ENCODE measurements at regions not wholly inside any gene's neighbourhood (a gene's known extent, or its start where the extent isn't known, plus 50 kb on each side); places are given as distances from the start of the nearest gene placed in this dataset.

- no peak overlapping the region for H2AFZ ChIP-seq (ENCODE audit: low read length)
- H3K79me2 ChIP-seq (ENCODE audit: control insufficient read depth, insufficient read depth, low read length) = no peaks in the 10 kb centered on the region
- no peak overlapping the region for H3K4me3 ChIP-seq (replicated peaks in 1 of 4; ENCODE audit: control extremely low read depth in 1 of 4, insufficient read depth in 1 of 4, low read depth in 3 of 4, low read length in 4 of 4)
- no peaks in the 10 kb centered on the region for H3K36me3 ChIP-seq (ENCODE audit: control insufficient read depth, insufficient read depth, low read length)
- no peak for DNase-seq (ENCODE audit: low read depth in 2 of 2)
- H4K20me1 ChIP-seq (ENCODE audit: control insufficient read depth, extremely low read depth, insufficient read depth, low read length) = no peaks in the 10 kb centered on the region
- no peak overlapping the region for H3K4me2 ChIP-seq (ENCODE audit: extremely low read depth, insufficient read depth, low read length)
- no peaks in the 10 kb centered on the region for H3K9me3 ChIP-seq (ENCODE audit: control insufficient read depth, insufficient read depth, low read depth, low read length)
- H3K4me1 ChIP-seq (ENCODE audit: control insufficient read depth, extremely low read depth, insufficient read depth, low read length) = no peaks in the 10 kb centered on the region
- no peak for TF ChIP-seq EZH2 (IDR thresholded peaks at IDR 0.05; ENCODE audit: low read length, missing control alignments)
- TF ChIP-seq, protein P1, sequence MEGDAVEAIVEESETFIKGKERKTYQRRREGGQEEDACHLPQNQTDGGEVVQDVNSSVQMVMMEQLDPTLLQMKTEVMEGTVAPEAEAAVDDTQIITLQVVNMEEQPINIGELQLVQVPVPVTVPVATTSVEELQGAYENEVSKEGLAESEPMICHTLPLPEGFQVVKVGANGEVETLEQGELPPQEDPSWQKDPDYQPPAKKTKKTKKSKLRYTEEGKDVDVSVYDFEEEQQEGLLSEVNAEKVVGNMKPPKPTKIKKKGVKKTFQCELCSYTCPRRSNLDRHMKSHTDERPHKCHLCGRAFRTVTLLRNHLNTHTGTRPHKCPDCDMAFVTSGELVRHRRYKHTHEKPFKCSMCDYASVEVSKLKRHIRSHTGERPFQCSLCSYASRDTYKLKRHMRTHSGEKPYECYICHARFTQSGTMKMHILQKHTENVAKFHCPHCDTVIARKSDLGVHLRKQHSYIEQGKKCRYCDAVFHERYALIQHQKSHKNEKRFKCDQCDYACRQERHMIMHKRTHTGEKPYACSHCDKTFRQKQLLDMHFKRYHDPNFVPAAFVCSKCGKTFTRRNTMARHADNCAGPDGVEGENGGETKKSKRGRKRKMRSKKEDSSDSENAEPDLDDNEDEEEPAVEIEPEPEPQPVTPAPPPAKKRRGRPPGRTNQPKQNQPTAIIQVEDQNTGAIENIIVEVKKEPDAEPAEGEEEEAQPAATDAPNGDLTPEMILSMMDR (conservative IDR thresholded peaks at IDR 0.05 in 1 of 2, IDR thresholded peaks at IDR 0.05 in 1 of 2; ENCODE audit: low read depth in 1 of 2, low read length in 2 of 2) = no peak
- H3K27me3 ChIP-seq (ENCODE audit: control insufficient read depth, insufficient read depth, low read length) = peaks cover 16% of the 10 kb centered on the region
- no peak overlapping the region for H3K27ac ChIP-seq (ENCODE audit: insufficient read depth, low read length)
- H3K9ac ChIP-seq (ENCODE audit: insufficient read depth, low read length) = no peak overlapping the region
Measured at GRCh38 chr3:43791246-43791645, 100.5 kb downstream of the ABHD5 start.

- no peaks in the 10 kb centered on the region for H3K36me3 ChIP-seq (ENCODE audit: control insufficient read depth, insufficient read depth, low read length)
- no peaks in the 10 kb centered on the region for H4K20me1 ChIP-seq (ENCODE audit: control insufficient read depth, extremely low read depth, insufficient read depth, low read length)
- TF ChIP-seq EZH2 (IDR thresholded peaks at IDR 0.05; ENCODE audit: low read length, missing control alignments) = no peak
- TF ChIP-seq, protein P1 (conservative IDR thresholded peaks at IDR 0.05 in 1 of 2, IDR thresholded peaks at IDR 0.05 in 1 of 2; ENCODE audit: low read depth in 1 of 2, low read length in 2 of 2) = no peak
- no peak for DNase-seq (ENCODE audit: low read depth in 2 of 2)
- H3K4me2 ChIP-seq (ENCODE audit: extremely low read depth, insufficient read depth, low read length) = no peak overlapping the region
- H3K4me3 ChIP-seq (replicated peaks in 1 of 4; ENCODE audit: control extremely low read depth in 1 of 4, insufficient read depth in 1 of 4, low read depth in 3 of 4, low read length in 4 of 4) = no peak overlapping the region
- H3K9me3 ChIP-seq (ENCODE audit: control insufficient read depth, insufficient read depth, low read depth, low read length) = no peaks in the 10 kb centered on the region
- H2AFZ ChIP-seq (ENCODE audit: low read length) = no peak overlapping the region
- no peak overlapping the region for H3K27ac ChIP-seq (ENCODE audit: insufficient read depth, low read length)
- peaks cover 12% of the 10 kb centered on the region for H3K27me3 ChIP-seq (ENCODE audit: control insufficient read depth, insufficient read depth, low read length)
- H3K79me2 ChIP-seq (ENCODE audit: control insufficient read depth, insufficient read depth, low read length) = no peaks in the 10 kb centered on the region
- no peaks in the 10 kb centered on the region for H3K4me1 ChIP-seq (ENCODE audit: control insufficient read depth, extremely low read depth, insufficient read depth, low read length)
- H3K9ac ChIP-seq (ENCODE audit: insufficient read depth, low read length) = no peak overlapping the region
Measured at GRCh38 chr3:43792904-43793303, 102.2 kb downstream of the ABHD5 start.

- Histone ChIP-seq H3K9me3 (ENCODE audit: control insufficient read depth, insufficient read depth, low read depth, low read length) (no peaks in the 10 kb centered on the region), H2AFZ (ENCODE audit: low read length) (no peak overlapping the region), H3K36me3 (ENCODE audit: control insufficient read depth, insufficient read depth, low read length) (no peaks in the 10 kb centered on the region), H3K27ac (ENCODE audit: insufficient read depth, low read length) (no peak overlapping the region), H4K20me1 (ENCODE audit: control insufficient read depth, extremely low read depth, insufficient read depth, low read length) (no peaks in the 10 kb centered on the region), H3K9ac (ENCODE audit: insufficient read depth, low read length) (no peak overlapping the region), H3K79me2 (ENCODE audit: control insufficient read depth, insufficient read depth, low read length) (no peaks in the 10 kb centered on the region), H3K4me1 (ENCODE audit: control insufficient read depth, extremely low read depth, insufficient read depth, low read length) (no peaks in the 10 kb centered on the region), H3K4me2 (ENCODE audit: extremely low read depth, insufficient read depth, low read length) (no peak overlapping the region), H3K4me3 (replicated peaks in 1 of 4; ENCODE audit: control extremely low read depth in 1 of 4, insufficient read depth in 1 of 4, low read depth in 3 of 4, low read length in 4 of 4) (no peak overlapping the region), H3K27me3 (ENCODE audit: control insufficient read depth, insufficient read depth, low read length) (peaks cover 12% of the 10 kb centered on the region)
- TF ChIP-seq, protein P1 (conservative IDR thresholded peaks at IDR 0.05 in 1 of 2, IDR thresholded peaks at IDR 0.05 in 1 of 2; ENCODE audit: low read depth in 1 of 2, low read length in 2 of 2) = no peak
- no peak for TF ChIP-seq EZH2 (IDR thresholded peaks at IDR 0.05; ENCODE audit: low read length, missing control alignments)
- DNase-seq (ENCODE audit: low read depth in 2 of 2) = no peak
Measured at GRCh38 chr3:43793648-43794372, 103.1 kb downstream of the ABHD5 start.

Measured in fibroblast of lung (primary cell).